ENCODE measurements at regions not wholly inside any gene's neighbourhood (a gene's known extent, or its start where the extent isn't known, plus 50 kb on each side); places are given as distances from the start of the nearest gene placed in this dataset.

GRCh38 chr11:126127898-126128297, 65.2 kb upstream of the CDON start:
- DNase-seq = no peak

GRCh38 chr11:126127284-126127845, 64.7 kb upstream of the CDON start:
- DNase-seq = no peak

- DNase-seq = no peak
Measured at GRCh38 chr11:126124231-126124661, 61.6 kb upstream of the CDON start.

GRCh38 chr11:126123686-126124085, 61.0 kb upstream of the CDON start:
- no peak for DNase-seq

GRCh38 chr11:126122863-126123262, 60.2 kb upstream of the CDON start:
- no peak for DNase-seq

GRCh38 chr11:126121296-126121695, 58.6 kb upstream of the CDON start:
- no peak for DNase-seq

- no peak for DNase-seq
Measured at GRCh38 chr11:126118806-126119205, 56.1 kb upstream of the CDON start.

GRCh38 chr11:126115816-126116331, 53.2 kb upstream of the CDON start:
- no peak for DNase-seq

- DNase-seq = peak; percentile 65
Measured at GRCh38 chr11:126115127-126115495, 52.4 kb upstream of the CDON start.

GRCh38 chr11:126114486-126115126, 51.9 kb upstream of the CDON start:
- peak; percentile 51 for DNase-seq

- no peak for DNase-seq
Measured at GRCh38 chr11:126113963-126114362, 51.3 kb upstream of the CDON start.

GRCh38 chr11:126113515-126113957, 50.9 kb upstream of the CDON start:
- DNase-seq = peak; percentile 66

- DNase-seq = no peak
Measured at GRCh38 chr11:126113012-126113411, 50.3 kb upstream of the CDON start.

GRCh38 chr11:126112547-126112946, 49.9 kb upstream of the CDON start:
- peak; percentile 5 for DNase-seq

All from NCI-H1694 treated with DMSO at 0.1 percent for 48 hours (cell line).